ENCODE measurements at regions not wholly inside any gene's neighbourhood (a gene's known extent, or its start where the extent isn't known, plus 50 kb on each side); places are given as distances from the start of the nearest gene placed in this dataset.

DNA sequence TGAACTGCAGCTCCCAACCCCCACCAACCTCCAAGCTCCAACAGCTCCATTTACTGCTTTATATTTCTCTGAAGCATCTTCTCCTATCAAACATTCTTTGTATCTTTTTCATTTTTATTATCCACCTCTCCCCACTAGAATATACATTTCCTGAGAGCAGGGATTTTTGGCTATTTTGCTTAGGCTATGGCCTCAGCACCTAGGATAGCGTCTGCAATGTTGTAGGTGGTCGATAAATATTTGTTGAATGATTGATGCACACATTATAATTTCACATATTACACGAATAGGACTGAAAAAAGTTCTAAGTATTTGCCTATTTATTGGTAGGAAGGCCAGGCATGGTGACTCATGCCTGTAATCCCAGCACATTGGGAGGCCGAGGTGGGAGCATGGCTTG is 658.7 kb upstream of the DIPK2B start:
- DNase-seq = no peak

DNA sequence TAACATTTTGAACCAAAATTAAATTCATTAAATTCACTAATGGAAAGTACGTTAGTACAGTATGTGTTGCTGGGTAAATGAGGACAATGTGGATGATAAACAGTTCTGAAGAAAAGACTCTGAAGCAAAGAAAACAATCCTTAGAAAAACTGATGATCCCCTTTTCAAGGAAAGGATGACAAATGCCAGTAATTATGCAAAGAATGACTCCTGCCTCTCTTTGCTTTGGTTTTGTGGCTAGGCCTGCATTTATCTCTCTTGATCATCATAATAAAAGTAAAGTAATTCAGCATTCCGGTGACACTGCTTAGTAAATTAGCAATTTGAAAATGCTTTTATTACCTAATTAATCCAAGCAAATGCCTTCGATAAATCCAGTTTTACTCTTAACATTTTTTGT is 652.2 kb upstream of the DIPK2B start:
- DNase-seq = no peak

GRCh38 chrX:45851434-45851991 is 650.8 kb upstream of the DIPK2B start:
- peak; percentile 64 to 70 for DNase-seq

- peak; percentile 34 to 38 for DNase-seq
Observed at GRCh38 chrX:45850775-45851433, 650.2 kb upstream of the DIPK2B start.

DNA sequence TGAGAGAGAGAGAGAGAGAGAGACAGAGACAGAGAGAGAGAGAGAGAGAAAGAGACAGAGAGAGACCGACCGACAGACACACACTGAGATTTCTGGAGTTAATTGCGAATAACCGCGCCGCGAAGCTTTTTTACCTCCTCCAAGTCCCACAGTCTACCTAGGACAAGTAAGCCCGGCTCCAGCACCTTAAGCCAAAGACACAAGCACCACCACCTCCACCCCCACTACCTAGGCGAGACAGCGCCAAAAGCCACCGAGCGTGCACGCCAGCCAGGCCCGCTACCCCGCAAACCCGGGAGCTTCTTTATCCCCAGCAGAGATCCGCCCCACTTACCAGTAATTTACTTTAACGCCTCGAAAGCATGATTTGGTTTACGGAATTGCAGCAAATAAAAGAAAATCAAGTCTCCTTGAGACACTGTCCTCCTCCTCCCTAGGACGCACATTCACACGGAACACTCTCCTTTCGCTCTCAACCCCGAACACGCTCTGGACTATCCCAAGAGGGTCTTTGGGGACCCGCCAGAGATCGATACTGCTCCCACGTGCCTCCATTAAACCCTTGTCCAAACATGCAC is 649.6 kb upstream of the DIPK2B start:
- peak; percentile 35 to 39 for DNase-seq

- DNase-seq = peak in 1 of 2 donors; percentile 20
Observed at GRCh38 chrX:45849261-45849862, 648.7 kb upstream of the DIPK2B start.

- no peak for DNase-seq
Observed at GRCh38 chrX:45847961-45848360, 647.3 kb upstream of the DIPK2B start.

- no peak for DNase-seq
Observed at GRCh38 chrX:45846328-45846727, 645.7 kb upstream of the DIPK2B start.

- no peak for DNase-seq
Observed at GRCh38 chrX:45845142-45845541, 644.5 kb upstream of the DIPK2B start.

- no peak for DNase-seq
Observed at GRCh38 chrX:45843518-45843917, 642.8 kb upstream of the DIPK2B start.

- no peak for DNase-seq
Observed at GRCh38 chrX:45842926-45843315, 642.2 kb upstream of the DIPK2B start.

GRCh38 chrX:45842207-45842925 is 641.7 kb upstream of the DIPK2B start:
- no peak for DNase-seq

DNA sequence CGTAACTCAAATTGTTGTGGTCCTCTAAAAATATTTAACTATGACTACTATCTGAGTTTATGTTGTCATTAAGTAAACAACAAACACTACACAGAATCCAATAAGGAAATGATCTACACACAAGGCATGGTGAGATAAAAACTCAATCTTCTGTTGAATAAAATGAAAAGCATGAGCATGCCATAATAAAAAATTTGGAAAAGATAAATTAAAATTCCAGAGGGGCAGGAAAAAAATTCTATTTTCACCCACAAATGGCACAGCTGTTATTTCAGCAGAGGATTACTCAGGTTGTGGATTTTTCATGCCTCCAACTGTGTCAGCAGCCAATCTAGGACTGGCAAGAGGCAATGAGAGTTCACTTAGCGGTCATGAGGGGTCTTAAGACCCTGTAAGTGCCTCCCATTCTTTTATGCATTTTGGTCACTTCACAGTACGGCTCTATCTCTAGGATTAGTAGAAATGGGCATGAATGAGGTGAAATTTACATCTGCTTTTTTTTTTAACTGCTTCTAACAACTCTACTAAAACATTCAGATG is 639.8 kb upstream of the DIPK2B start:
- no peak for DNase-seq

- DNase-seq = no peak
Observed at GRCh38 chrX:45830343-45830742, 629.7 kb upstream of the DIPK2B start.

- peak; percentile 63 to 64 for DNase-seq
Observed at GRCh38 chrX:45824471-45824870, 623.8 kb upstream of the DIPK2B start.

DNA sequence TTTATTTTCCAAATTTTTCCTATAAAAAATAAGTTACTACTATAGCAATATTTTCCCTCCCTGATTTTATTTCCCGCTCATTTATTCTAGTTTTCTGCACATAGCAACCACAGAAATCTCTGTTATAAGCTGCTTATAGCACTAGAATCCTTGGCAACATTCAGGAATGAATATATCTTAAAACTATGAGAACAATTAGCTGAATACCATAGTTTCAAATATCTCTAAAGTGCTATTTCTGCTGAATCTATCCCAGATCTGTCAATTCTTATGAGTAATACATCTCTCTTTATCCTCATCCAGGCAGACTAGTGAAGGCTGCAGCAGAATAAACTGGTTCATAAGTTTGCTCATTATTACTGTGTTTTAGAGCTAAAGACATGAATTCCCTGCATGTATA is 622.9 kb upstream of the DIPK2B start:
- DNase-seq = no peak

- no peak for DNase-seq
Observed at GRCh38 chrX:45822124-45822523, 621.4 kb upstream of the DIPK2B start.

DNA sequence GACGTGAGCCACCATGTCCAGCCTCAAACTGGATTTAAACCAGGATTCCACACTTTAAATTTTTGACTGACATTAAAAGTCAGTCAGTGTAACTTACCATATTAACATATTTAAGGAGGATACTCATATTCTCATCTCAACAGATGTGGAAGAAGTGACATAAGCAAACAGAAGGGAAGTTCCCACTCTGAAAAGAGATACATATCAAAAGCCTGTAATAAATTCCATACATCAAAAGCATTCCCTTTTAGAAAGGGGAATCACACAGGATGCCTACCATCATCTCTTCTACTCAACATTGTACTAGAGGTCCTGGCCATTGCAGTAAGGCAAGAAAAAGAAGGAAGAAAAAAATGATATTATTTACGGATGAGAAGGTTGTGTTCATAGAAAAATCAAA is 618.2 kb upstream of the DIPK2B start:
- no peak for DNase-seq

GRCh38 chrX:45815441-45815840 is 614.8 kb upstream of the DIPK2B start:
- no peak for DNase-seq

DNA sequence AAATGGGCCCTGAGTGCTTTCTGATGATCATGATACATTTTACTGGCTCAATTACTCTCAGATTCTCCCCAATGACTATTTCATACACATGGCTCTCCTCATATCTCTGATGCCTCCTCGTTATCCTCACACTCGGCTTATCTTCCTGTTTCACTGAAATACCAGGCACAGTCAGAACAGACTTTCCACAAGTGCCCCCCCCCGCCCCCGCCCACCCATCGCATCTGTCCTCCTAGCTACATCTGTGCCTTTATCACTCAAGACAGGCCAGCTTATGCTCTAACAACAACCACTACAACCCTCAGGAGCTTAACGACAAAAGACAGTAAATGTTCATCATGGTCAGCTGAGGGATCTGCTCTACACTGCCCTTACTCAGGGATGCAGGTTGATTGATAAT is 610.6 kb upstream of the DIPK2B start:
- no peak for DNase-seq

DNA sequence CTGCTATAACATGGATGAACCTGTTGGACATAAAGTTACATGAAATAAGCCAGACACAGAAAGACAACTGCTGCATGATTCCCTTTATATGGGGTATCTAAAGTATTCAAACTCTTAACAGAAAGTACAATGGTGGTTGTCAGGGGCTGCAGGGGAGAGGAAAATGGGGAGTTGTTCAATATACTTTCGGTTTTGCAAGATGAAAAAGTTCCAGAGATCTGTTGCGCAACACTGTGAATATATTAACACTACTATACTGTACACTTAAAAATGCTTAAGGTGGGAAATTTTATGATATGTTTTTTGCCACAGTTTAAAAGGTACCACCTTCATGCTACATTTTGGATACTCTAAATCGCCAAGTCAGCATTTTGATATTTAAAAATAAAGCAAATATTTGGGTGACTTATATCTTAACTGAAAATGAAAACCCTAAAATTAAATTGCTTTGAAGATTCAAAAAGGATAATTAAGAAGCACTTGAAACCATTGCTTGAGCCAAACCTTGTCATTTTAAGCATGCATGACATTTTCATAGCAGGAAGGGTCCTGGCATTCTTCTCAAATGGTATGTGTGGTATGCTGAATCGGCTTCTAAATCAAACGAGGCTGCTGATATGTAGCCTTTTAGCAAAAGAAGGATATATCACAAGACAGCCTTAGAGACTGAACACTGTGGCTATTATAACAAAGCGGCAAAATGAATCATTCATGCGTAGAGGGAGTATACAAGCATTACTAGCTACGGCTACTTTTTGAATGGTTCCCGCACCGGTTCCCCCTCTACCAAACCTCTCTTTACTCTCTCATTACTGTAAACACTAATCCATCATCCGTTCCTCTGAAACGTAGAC is 607.1 kb upstream of the DIPK2B start:
- DNase-seq = no peak

DNA sequence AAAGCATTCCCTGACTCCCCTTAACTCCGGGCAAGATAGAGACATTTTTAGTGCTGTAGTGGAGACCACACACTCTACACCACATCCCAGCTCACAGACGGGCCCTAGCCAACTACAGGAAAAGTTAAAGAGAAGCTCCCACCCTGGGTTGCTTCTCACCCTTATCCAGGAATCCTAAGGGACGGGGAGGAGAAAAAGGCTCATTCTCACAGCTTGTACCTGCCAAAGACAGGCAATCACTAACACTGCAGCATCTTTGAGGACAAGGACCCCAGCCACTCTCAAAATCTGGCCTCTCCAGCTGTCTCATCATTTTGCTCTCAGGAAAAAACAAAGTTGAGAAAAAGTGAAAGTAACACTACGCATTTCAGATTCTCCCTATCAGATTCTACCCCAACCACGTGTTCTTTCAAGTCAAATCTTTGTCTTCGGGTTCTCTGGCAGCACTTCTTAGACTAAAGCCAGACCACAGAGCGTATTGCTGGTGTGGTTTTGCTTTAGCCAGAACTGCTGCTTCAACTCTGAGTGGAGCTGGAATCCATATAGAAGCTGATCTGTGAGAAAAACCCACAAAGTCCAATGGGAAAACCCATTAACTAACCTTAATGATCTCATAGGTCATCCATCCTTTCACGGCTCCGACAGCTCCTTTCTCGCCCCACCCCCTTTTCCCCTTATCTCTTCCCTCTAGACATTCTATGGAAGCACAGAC is 605.9 kb upstream of the DIPK2B start:
- peak; percentile 33 to 52 for DNase-seq

All from stimulated activated CD4-positive, alpha-beta T cell treated with anti-CD3 and anti-CD28 coated beads, Interleukin-2, amount 100 ng/mL, for 24 hours (primary cell).